K562 (cell line): ENCODE measurements at regions not wholly inside any gene's neighbourhood (a gene's known extent, or its start where the extent isn't known, plus 50 kb on each side); places are given as distances from the start of the nearest gene placed in this dataset.

Experiments used
- ATAC-seq: fragments of 200-7000 bp; cut with Tn5 transposase; 3 replicates; pipeline ENCODE4 v1.9.1; 2020; ENCODE audit warnings: moderate library complexity
- BruUV-seq: library from RNA; stranded (reverse); fragments of 400-500 nt; replicated peaks from 2 replicates; lab custom pipeline; 2021; lab: Mats Ljungman, UMichigan
- CTCF ChIA-PET: fragments of 300-600 bp; formaldehyde crosslinking; extraction: SDS; loops from one replicate; lab custom pipeline; 2021; ENCODE audit warnings: low intra/inter-chr PET ratio; lab: Yijun Ruan, JAX
- POLR2A ChIA-PET: fragments of 300-600, 350-650 bp; sonication (Branson Sonifier 250); formaldehyde crosslinking; extraction: SDS; loops from one replicate; lab custom pipeline; 2021; ENCODE audit warnings: antibody characterized with exemption, inconsistent platforms; lab: Yijun Ruan, JAX
- DNase-seq, 4 experiments: peaks; one replicate each; pipeline versions ENCODE4 v3.0.0 to v3.0.0-alpha.2; 2011 to 2018; ENCODE audit warnings: low spot score in 3 of 4, mixed read lengths in 3 of 4; ENCODE audit errors: extremely low read depth in 1 of 4
- FAIRE-seq: peaks from 2 replicates; lab custom pipeline; 2011; peaks lifted over from hg19 to GRCh38; lab: Jason Lieb, UNC
- H2AFZ ChIP-seq: 2 replicates; pipeline ENCODE4 v1.6.0; 2011; ENCODE audit warnings: low read depth, low read length, control low read depth, inconsistent platforms
- H3K27ac ChIP-seq: fragments of 200-600 bp; 3 replicates; pipeline ENCODE4 v1.8.0; 2011; ENCODE audit warnings: low read depth, mild to moderate bottlenecking, control low read depth, inconsistent platforms, low read length, moderate library complexity, mixed read lengths; ENCODE audit errors: extremely low read depth
- H3K27me3 ChIP-seq, 2 experiments: fragments of 300-600 bp in 1 of 2; 2 replicates in 1 of 2; 3 replicates in 1 of 2; pipeline versions ENCODE4 v1.6.0 to v1.8.0; 2011; ENCODE audit warnings: inconsistent platforms in 2 of 2, low read length in 2 of 2, mild to moderate bottlenecking in 1 of 2, mixed read lengths in 1 of 2, moderate library complexity in 1 of 2; ENCODE audit not compliant: control insufficient read depth in 2 of 2, insufficient read depth in 2 of 2
- H3K36me3 ChIP-seq: fragments of 300-600 bp; 3 replicates; pipeline ENCODE4 v1.8.0; 2011; ENCODE audit warnings: mild to moderate bottlenecking, low read length, inconsistent platforms; ENCODE audit not compliant: control insufficient read depth, insufficient read depth
- H3K4me1 ChIP-seq, 2 experiments: fragments of 200-600 bp in 1 of 2; replicated peaks in 1 of 2; 2 replicates in 1 of 2; 3 replicates in 1 of 2; pipeline versions ENCODE4 v1.5.1 to v1.8.0; 2011; ENCODE audit warnings: inconsistent platforms in 2 of 2, low read length in 2 of 2, mild to moderate bottlenecking in 1 of 2, mixed read lengths in 1 of 2, moderate library complexity in 1 of 2; ENCODE audit not compliant: control insufficient read depth in 2 of 2, insufficient read depth in 2 of 2
- H3K4me2 ChIP-seq: 2 replicates; pipeline ENCODE4 v1.6.1; 2011; ENCODE audit warnings: low read length, control low read depth, inconsistent platforms, mixed read lengths; ENCODE audit not compliant: insufficient read depth
- H3K4me3 ChIP-seq: fragments of 200-600 bp; sonication (generic), shearing (Covaris generic); 2 replicates; pipeline ENCODE4 v1.5.1; 2016; ENCODE audit warnings: control low read depth, inconsistent platforms
- H3K79me2 ChIP-seq: fragments of 200-600 bp; 3 replicates; pipeline ENCODE4 v1.8.0; 2011; ENCODE audit warnings: low read length, inconsistent platforms; ENCODE audit not compliant: control insufficient read depth, insufficient read depth
- H3K9ac ChIP-seq, 2 experiments: 2 replicates each; pipeline versions ENCODE4 v1.6.0 to v1.6.1; 2011; ENCODE audit warnings: low read depth in 2 of 2, low read length in 2 of 2, control low read depth in 1 of 2, inconsistent platforms in 1 of 2, mild to moderate bottlenecking in 1 of 2, mixed read lengths in 1 of 2; ENCODE audit not compliant: insufficient read depth in 1 of 2
- H3K9me1 ChIP-seq: one replicate; pipeline ENCODE4 v1.6.0; 2011; ENCODE audit warnings: inconsistent platforms, mild to moderate bottlenecking, low read length, moderate library complexity; ENCODE audit not compliant: control insufficient read depth, insufficient read depth
- H3K9me3 ChIP-seq: replicated peaks from 2 replicates; pipeline ENCODE4 v1.5.1; 2011; ENCODE audit warnings: low read depth, low read length, inconsistent platforms; ENCODE audit not compliant: control insufficient read depth, insufficient read depth
- H4K20me1 ChIP-seq: replicated peaks from 2 replicates; pipeline ENCODE4 v1.6.1; 2011; ENCODE audit warnings: low read length, inconsistent platforms, mixed read lengths; ENCODE audit not compliant: control insufficient read depth, insufficient read depth
- GTF2F1 ChIP-seq: IDR thresholded peaks from 2 replicates; pipeline ENCODE4 v1.6.1; 2011; ENCODE audit warnings: low read depth, low read length, improper control_type of control experiment
- HDAC3 ChIP-seq: fragments of 450-650 bp; IDR thresholded peaks from 2 replicates; pipeline ENCODE4 v1.6.1; 2018; ENCODE audit warnings: borderline replicate concordance, mild to moderate bottlenecking, moderate library complexity; ENCODE audit not compliant: partially characterized antibody
- MEF2A ChIP-seq: IDR thresholded peaks from 2 replicates; pipeline ENCODE4 v1.6.1; 2011; ENCODE audit warnings: low read depth, mild to moderate bottlenecking, low read length, moderate library complexity; ENCODE audit not compliant: control insufficient read depth
- PPARD ChIP-seq: fragments of 250-450 bp; sonication (Bioruptor Pico); IDR thresholded peaks from 2 replicates; pipeline ENCODE4 v1.8.0; 2022; ENCODE audit warnings: inconsistent platforms, mild to moderate bottlenecking, moderate library complexity
- PTTG1 ChIP-seq: fragments of 450-650 bp; IDR thresholded peaks from 2 replicates; pipeline ENCODE4 v1.6.1; 2016; ENCODE audit warnings: low read depth, mild to moderate bottlenecking, missing genetic modification characterization, missing compliant biosample characterization
- RREB1 ChIP-seq: fragments of 250-450 bp; sonication (Bioruptor Pico); IDR thresholded peaks from 2 replicates; pipeline ENCODE4 v1.4.0; 2020
- SPI1 ChIP-seq: IDR thresholded peaks from 2 replicates; pipeline ENCODE4 v1.6.1; 2011; ENCODE audit warnings: low read depth, low read length, control low read depth, borderline replicate concordance
- whole genome bisulfite sequencing: fragments of 100-300 bp; shearing (Covaris generic); methylation state at CpG from one replicate; pipeline ENCODE4 v1.1.6; 2016; ENCODE audit warnings: low coverage, mixed read lengths; ENCODE audit not compliant: insufficient coverage; ENCODE audit errors: missing lambda C conversion rate; 5-methylcytosine and 5-hydroxymethylcytosine counted together
- in situ Hi-C: fragments of 300-500 bp; cut with MboI; formaldehyde crosslinking; loops from 4 replicates; pipeline ENCODE4 v1.15.0; 2018; ENCODE audit warnings: inconsistent platforms, mixed read lengths
- intact Hi-C: fragments of 100-400 bp; cut with micrococcal nuclease; formaldehyde crosslinking; loops from 2 replicates; pipeline ENCODE4 v1.14.2; 2022

GRCh38 chr3:124345845-124346244, 353.9 kb upstream of the ROPN1 start:
- no peak for TF ChIP-seq PTTG1 (tag)
- TF ChIP-seq SPI1 = no peak
- TF ChIP-seq MEF2A = no peak
- no peak for TF ChIP-seq HDAC3
- no peak for TF ChIP-seq PPARD (CRISPR knock-in tag)
- TF ChIP-seq RREB1 (CRISPR knock-in tag) = no peak
- no peak for TF ChIP-seq GTF2F1
- TF ChIP-seq, all 486 proteins: peak for 0
- H3K36me3 ChIP-seq = no peaks in the 10 kb centered on the region
- DNase-seq (no peak), FAIRE-seq (no peak), ATAC-seq (no peak)
- H3K79me2 ChIP-seq = no peaks in the 10 kb centered on the region
- WGBS = 0% methylated on average over 2 of the region's 2 CpGs
- no peak overlapping the region for H3K9ac ChIP-seq
- H3K4me1 ChIP-seq = no peaks in the 10 kb centered on the region
- H2AFZ ChIP-seq = no peak overlapping the region
- intact Hi-C loops = no loop called here
- H3K4me2 ChIP-seq = no peak overlapping the region
- H3K27me3 ChIP-seq = no peaks in the 10 kb centered on the region
- H3K27ac ChIP-seq = no peak overlapping the region
- H3K9me1 ChIP-seq = no peaks in the 10 kb centered on the region
- H3K9me3 ChIP-seq = no peaks in the 10 kb centered on the region
- ChIA-PET POLR2A (no interaction called here), CTCF (no interaction called here)
- in situ Hi-C loops = no loop called here
- H3K4me3 ChIP-seq = no peak overlapping the region
- BruUV-seq = no TSS peak
- H4K20me1 ChIP-seq = no peaks in the 10 kb centered on the region
